PFSK-1 (cell line): ENCODE measurements at regions not wholly inside any gene's neighbourhood (a gene's known extent, or its start where the extent isn't known, plus 50 kb on each side); places are given as distances from the start of the nearest gene placed in this dataset.

ENCODE experiments used
- FOXP2 ChIP-seq: optimal IDR thresholded peaks from 2 replicates; pipeline ENCODE3; 2011; ENCODE audit warnings: borderline replicate concordance, control low read depth, inconsistent platforms; ENCODE audit not compliant: insufficient read depth; ENCODE audit errors: extremely low read length, extremely low read depth
- POLR2AphosphoS5 ChIP-seq: IDR thresholded peaks from 2 replicates; pipeline ENCODE4 v1.6.1; 2012; ENCODE audit warnings: low read depth, mild to moderate bottlenecking, control low read depth, low read length, moderate library complexity
- REST ChIP-seq, 2 experiments: IDR thresholded peaks; 2 replicates each; pipeline versions ENCODE4 v1.6.1 to v1.8.0; 2011 to 2012; ENCODE audit warnings: low read depth in 2 of 2, low read length in 2 of 2, control low read depth in 1 of 2, inconsistent platforms in 1 of 2, mild to moderate bottlenecking in 1 of 2, moderate library complexity in 1 of 2; ENCODE audit not compliant: insufficient read depth in 1 of 2
- SIN3A ChIP-seq: IDR thresholded peaks from 2 replicates; pipeline ENCODE4 v1.6.1; 2012; ENCODE audit warnings: mild to moderate bottlenecking, low read length, moderate library complexity, borderline replicate concordance; ENCODE audit not compliant: insufficient read depth
- TAF1 ChIP-seq: IDR thresholded peaks from 2 replicates; pipeline ENCODE4 v1.6.1; 2012; ENCODE audit warnings: low read length, control low read depth, borderline replicate concordance; ENCODE audit not compliant: insufficient read depth

GRCh38 chr10:29929006-29929405, 130.4 kb downstream of the JCAD start:
- no peak for TF ChIP-seq FOXP2
- no peak for TF ChIP-seq SIN3A
- no peak for TF ChIP-seq REST (IDR thresholded peaks at IDR 0.05; ENCODE audit: insufficient read depth in 1 of 2, low read depth in 2 of 2, low read length in 2 of 2)
- no peak for TF ChIP-seq TAF1
- no peak for TF ChIP-seq POLR2AphosphoS5

- TF ChIP-seq TAF1 (no peak), REST (IDR thresholded peaks at IDR 0.05; ENCODE audit: insufficient read depth in 1 of 2, low read depth in 2 of 2, low read length in 2 of 2) (no peak)
Measured at GRCh38 chr10:29926693-29927048, 132.7 kb downstream of the JCAD start.

- TF ChIP-seq REST (IDR thresholded peaks at IDR 0.05; ENCODE audit: insufficient read depth in 1 of 2, low read depth in 2 of 2, low read length in 2 of 2): no peak
- no peak for TF ChIP-seq FOXP2
- TF ChIP-seq TAF1: no peak
- no peak for TF ChIP-seq SIN3A
- no peak for TF ChIP-seq POLR2AphosphoS5
Measured at GRCh38 chr10:29925771-29926692, 133.4 kb downstream of the JCAD start.

DNA sequence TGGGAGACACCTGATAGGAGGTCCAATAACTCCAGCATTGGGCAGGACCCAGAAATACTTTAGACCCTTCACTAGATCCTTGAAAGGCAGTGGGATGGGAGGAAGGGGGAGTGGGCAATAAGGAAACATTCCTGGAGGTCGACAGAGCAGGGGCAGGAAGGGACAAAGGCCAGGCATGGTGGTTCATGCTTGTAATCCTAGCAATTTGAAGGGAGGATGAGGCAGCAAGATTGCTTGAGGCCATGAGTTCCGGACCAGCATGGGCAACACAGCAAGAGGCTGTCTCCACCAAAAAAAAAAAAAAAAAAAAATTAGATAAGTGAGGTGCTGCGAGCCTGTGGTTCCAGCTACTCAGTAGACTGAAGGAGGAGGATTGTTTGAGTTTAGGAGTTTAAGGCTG, 134.9 kb downstream of the JCAD start:
- TF ChIP-seq TAF1 (no peak), FOXP2 (no peak), SIN3A (no peak)

- no peak for TF ChIP-seq REST (IDR thresholded peaks at IDR 0.05; ENCODE audit: insufficient read depth in 1 of 2, low read depth in 2 of 2, low read length in 2 of 2)
- no peak for TF ChIP-seq POLR2AphosphoS5
- TF ChIP-seq TAF1: no peak
- TF ChIP-seq FOXP2: no peak
- TF ChIP-seq SIN3A: no peak
Measured at GRCh38 chr10:29923416-29923965, 135.9 kb downstream of the JCAD start.
